ENCODE measurements at regions not wholly inside any gene's neighbourhood (a gene's known extent, or its start where the extent isn't known, plus 50 kb on each side); places are given as distances from the start of the nearest gene placed in this dataset.
"Not testable (repeated sequence)": the region's sequence is repeated elsewhere in the genome, so short reads cannot be mapped to it uniquely, and the experiment has no call there.

GRCh38 chr3:15903759-15904720, 106.3 kb upstream of the ANKRD28 start:
- no peak for TF ChIP-seq CTCF (IDR thresholded peaks at IDR 0.05)
- H3K36me3 ChIP-seq, result no peaks in the 10 kb centered on the region
- H3K4me3 ChIP-seq, result no peak overlapping the region
- H3K27me3 ChIP-seq, result no peaks in the 10 kb centered on the region
- no peaks in the 10 kb centered on the region for H3K9me3 ChIP-seq
- peaks cover 0 to 17% of the 10 kb centered on the region in 2 donors for H3K4me1 ChIP-seq
- DNase-seq (ENCODE audit: low spot score), result no peak
- H3K27ac ChIP-seq, result peak overlapping the region; percentile 33 to 46

GRCh38 chr3:15905041-15905440, 107.3 kb upstream of the ANKRD28 start:
- H3K4me3 ChIP-seq, result no peak overlapping the region
- DNase-seq (ENCODE audit: low spot score), result no peak
- H3K27ac ChIP-seq, result no peak overlapping the region

GRCh38 chr3:15907403-15907802, 109.6 kb upstream of the ANKRD28 start:
- H3K4me1 ChIP-seq, result peaks cover 0 to 17% of the 10 kb centered on the region in 2 donors
- H3K9me3 ChIP-seq; DNase-seq (ENCODE audit: low spot score); H3K27me3 ChIP-seq; H3K27ac ChIP-seq; H3K4me3 ChIP-seq; H3K36me3 ChIP-seq: not testable (repeated sequence)

More at GRCh38 chr3:15905041-15905440, 107.3 kb upstream of the ANKRD28 start:
- no peaks in the 10 kb centered on the region for H3K27me3 ChIP-seq
- no peaks in the 10 kb centered on the region for H3K9me3 ChIP-seq
- H3K36me3 ChIP-seq, result no peaks in the 10 kb centered on the region
- no peak for TF ChIP-seq CTCF (IDR thresholded peaks at IDR 0.05)
- H3K4me1 ChIP-seq, result peaks cover 0 to 17% of the 10 kb centered on the region in 2 donors

- no peak for TF ChIP-seq CTCF (IDR thresholded peaks at IDR 0.05)
- Histone ChIP-seq H3K9me3 (no peaks in the 10 kb centered on the region), H3K4me1 (no peaks in the 10 kb centered on the region), H3K36me3 (no peaks in the 10 kb centered on the region), H3K27me3 (no peaks in the 10 kb centered on the region), H3K27ac (no peak overlapping the region), H3K4me3 (no peak overlapping the region)
- no peak for DNase-seq (ENCODE audit: low spot score)
Measured at GRCh38 chr3:15918988-15919387, 121.2 kb upstream of the ANKRD28 start.

GRCh38 chr3:15919971-15920370, 122.2 kb upstream of the ANKRD28 start:
- H3K4me1 ChIP-seq, result no peaks in the 10 kb centered on the region
- no peak overlapping the region for H3K27ac ChIP-seq
- no peaks in the 10 kb centered on the region for H3K27me3 ChIP-seq
- H3K36me3 ChIP-seq, result no peaks in the 10 kb centered on the region
- no peak for TF ChIP-seq CTCF (IDR thresholded peaks at IDR 0.05)
- H3K4me3 ChIP-seq, result no peak overlapping the region
- no peaks in the 10 kb centered on the region for H3K9me3 ChIP-seq
- DNase-seq (ENCODE audit: low spot score), result no peak

GRCh38 chr3:15923640-15924405, 126.0 kb upstream of the ANKRD28 start:
- no peak for DNase-seq (ENCODE audit: low spot score)
- H3K27me3 ChIP-seq, result no peaks in the 10 kb centered on the region
- no peak overlapping the region for H3K4me3 ChIP-seq
- H3K4me1 ChIP-seq, result no peaks in the 10 kb centered on the region
- no peak for TF ChIP-seq CTCF (IDR thresholded peaks at IDR 0.05)
- no peaks in the 10 kb centered on the region for H3K9me3 ChIP-seq
- no peak overlapping the region for H3K27ac ChIP-seq
- H3K36me3 ChIP-seq, result no peaks in the 10 kb centered on the region

Data from right atrium auricular region (tissue), 2 donors.